Nephron (organoid): ENCODE measurements at regions not wholly inside any gene's neighbourhood (a gene's known extent, or its start where the extent isn't known, plus 50 kb on each side); places are given as distances from the start of the nearest gene placed in this dataset.
"Not testable (repeated sequence)": the region's sequence is repeated elsewhere in the genome, so short reads cannot be mapped to it uniquely, and the experiment has no call there.

Source experiments
- H3K27ac Mint-ChIP-seq, 3 experiments: 2 replicates each; pipeline ENCODE4 v1.8.0; 2020; ENCODE audit warnings: mixed read lengths in 3 of 3, mild to moderate bottlenecking in 2 of 3, moderate library complexity in 1 of 3
- H3K27me3 Mint-ChIP-seq: 2 replicates; pipeline ENCODE4 v1.8.0; 2021; ENCODE audit warnings: low read depth, mild to moderate bottlenecking, moderate library complexity, mixed read lengths
- H3K36me3 Mint-ChIP-seq: 2 replicates; pipeline ENCODE4 v1.8.0; 2020; ENCODE audit warnings: low read depth, mixed read lengths
- H3K4me1 Mint-ChIP-seq: 2 replicates; pipeline ENCODE4 v1.8.0; 2020; ENCODE audit warnings: mixed read lengths
- H3K4me3 Mint-ChIP-seq, 3 experiments: 2 replicates each; pipeline ENCODE4 v1.8.0; 2020; ENCODE audit warnings: mild to moderate bottlenecking in 3 of 3, mixed read lengths in 3 of 3, moderate library complexity in 2 of 3
- H3K9me3 Mint-ChIP-seq: 2 replicates; pipeline ENCODE4 v1.8.0; 2020; ENCODE audit warnings: mixed read lengths
- TF ChIP-seq, protein P1 (sequence below), 3 experiments: fragments of 200-600 bp; sonication (generic); IDR thresholded peaks; one replicate each; pipeline ENCODE4 v1.5.0; 2021; ENCODE audit warnings: antibody characterized with exemption in 3 of 3; ENCODE audit not compliant: unreplicated experiment in 3 of 3

DNA sequence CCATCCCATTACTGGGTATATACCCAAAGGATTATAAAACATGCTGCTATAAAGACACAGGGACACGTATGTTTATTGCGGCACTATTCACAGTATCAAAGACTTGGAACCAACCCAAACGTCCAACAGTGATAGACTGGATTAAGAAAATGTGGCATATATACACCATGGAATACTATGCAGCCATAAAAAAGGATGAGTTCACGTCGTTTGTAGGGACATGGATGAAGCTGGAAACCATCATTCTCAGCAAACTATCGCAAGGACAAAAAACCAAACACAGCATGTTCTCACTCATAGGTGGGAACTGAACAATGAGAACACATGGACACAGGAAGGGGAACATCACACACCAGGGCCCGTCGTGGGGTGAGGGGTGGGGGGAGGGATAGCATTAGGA is 106.1 kb downstream of the CHD1L start:
- H3K27ac Mint-ChIP-seq, H3K4me1 Mint-ChIP-seq, H3K27me3 Mint-ChIP-seq, H3K4me3 Mint-ChIP-seq, H3K36me3 Mint-ChIP-seq: not testable (repeated sequence)
- H3K9me3 Mint-ChIP-seq, result peaks cover 21% of the 10 kb centered on the region

- Mint-ChIP-seq H3K27me3 (no peaks in the 10 kb centered on the region), H3K9me3 (peaks cover 15% of the 10 kb centered on the region), H3K36me3 (no peaks in the 10 kb centered on the region), H3K4me1 (no peaks in the 10 kb centered on the region), H3K4me3 (no peak overlapping the region), H3K27ac (no peak overlapping the region)
- TF ChIP-seq, protein P1, sequence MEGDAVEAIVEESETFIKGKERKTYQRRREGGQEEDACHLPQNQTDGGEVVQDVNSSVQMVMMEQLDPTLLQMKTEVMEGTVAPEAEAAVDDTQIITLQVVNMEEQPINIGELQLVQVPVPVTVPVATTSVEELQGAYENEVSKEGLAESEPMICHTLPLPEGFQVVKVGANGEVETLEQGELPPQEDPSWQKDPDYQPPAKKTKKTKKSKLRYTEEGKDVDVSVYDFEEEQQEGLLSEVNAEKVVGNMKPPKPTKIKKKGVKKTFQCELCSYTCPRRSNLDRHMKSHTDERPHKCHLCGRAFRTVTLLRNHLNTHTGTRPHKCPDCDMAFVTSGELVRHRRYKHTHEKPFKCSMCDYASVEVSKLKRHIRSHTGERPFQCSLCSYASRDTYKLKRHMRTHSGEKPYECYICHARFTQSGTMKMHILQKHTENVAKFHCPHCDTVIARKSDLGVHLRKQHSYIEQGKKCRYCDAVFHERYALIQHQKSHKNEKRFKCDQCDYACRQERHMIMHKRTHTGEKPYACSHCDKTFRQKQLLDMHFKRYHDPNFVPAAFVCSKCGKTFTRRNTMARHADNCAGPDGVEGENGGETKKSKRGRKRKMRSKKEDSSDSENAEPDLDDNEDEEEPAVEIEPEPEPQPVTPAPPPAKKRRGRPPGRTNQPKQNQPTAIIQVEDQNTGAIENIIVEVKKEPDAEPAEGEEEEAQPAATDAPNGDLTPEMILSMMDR (IDR thresholded peaks at IDR 0.05; ENCODE audit: unreplicated experiment in 3 of 3), result no peak
These were observed 107.0 kb downstream of the CHD1L start for GRCh38 chr1:147349533-147349932.

GRCh38 chr1:147351140-147351835 is 108.8 kb downstream of the CHD1L start:
- TF ChIP-seq, protein P1 (IDR thresholded peaks at IDR 0.05; ENCODE audit: unreplicated experiment in 3 of 3), result no peak
- no peaks in the 10 kb centered on the region for H3K27me3 Mint-ChIP-seq
- no peak overlapping the region for H3K4me3 Mint-ChIP-seq
- H3K36me3 Mint-ChIP-seq, result no peaks in the 10 kb centered on the region
- H3K4me1 Mint-ChIP-seq, result no peaks in the 10 kb centered on the region
- H3K27ac Mint-ChIP-seq, result no peak overlapping the region
- H3K9me3 Mint-ChIP-seq, result peaks cover 3% of the 10 kb centered on the region

- no peak overlapping the region for H3K27ac Mint-ChIP-seq
- H3K27me3 Mint-ChIP-seq, result no peaks in the 10 kb centered on the region
- H3K4me3 Mint-ChIP-seq, result no peak overlapping the region
- no peaks in the 10 kb centered on the region for H3K4me1 Mint-ChIP-seq
- H3K9me3 Mint-ChIP-seq, result peaks cover 14% of the 10 kb centered on the region
- TF ChIP-seq, protein P1 (IDR thresholded peaks at IDR 0.05; ENCODE audit: unreplicated experiment in 3 of 3), result no peak
- H3K36me3 Mint-ChIP-seq, result no peaks in the 10 kb centered on the region
These were observed 135.1 kb downstream of the CHD1L start for GRCh38 chr1:147377263-147378246.

- no peaks in the 10 kb centered on the region for H3K27me3 Mint-ChIP-seq
These were observed 137.4 kb downstream of the CHD1L start for GRCh38 chr1:147379889-147380288.

GRCh38 chr1:147384804-147385203 is 142.3 kb downstream of the CHD1L start:
- H3K4me3 Mint-ChIP-seq, result no peak overlapping the region
- TF ChIP-seq, protein P1 (IDR thresholded peaks at IDR 0.05; ENCODE audit: unreplicated experiment in 3 of 3), result no peak
- H3K36me3 Mint-ChIP-seq, result no peaks in the 10 kb centered on the region
- no peaks in the 10 kb centered on the region for H3K27me3 Mint-ChIP-seq
- no peaks in the 10 kb centered on the region for H3K9me3 Mint-ChIP-seq
- no peak overlapping the region for H3K27ac Mint-ChIP-seq
- no peaks in the 10 kb centered on the region for H3K4me1 Mint-ChIP-seq

More at GRCh38 chr1:147379889-147380288, 137.4 kb downstream of the CHD1L start:
- Mint-ChIP-seq H3K4me3 (no peak overlapping the region), H3K4me1 (no peaks in the 10 kb centered on the region), H3K9me3 (peaks cover 2% of the 10 kb centered on the region), H3K27ac (no peak overlapping the region), H3K36me3 (no peaks in the 10 kb centered on the region)
- TF ChIP-seq, protein P1 (IDR thresholded peaks at IDR 0.05; ENCODE audit: unreplicated experiment in 3 of 3), result no peak
